ENCODE measurements at regions not wholly inside any gene's neighbourhood (a gene's known extent, or its start where the extent isn't known, plus 50 kb on each side); places are given as distances from the start of the nearest gene placed in this dataset.

DNA sequence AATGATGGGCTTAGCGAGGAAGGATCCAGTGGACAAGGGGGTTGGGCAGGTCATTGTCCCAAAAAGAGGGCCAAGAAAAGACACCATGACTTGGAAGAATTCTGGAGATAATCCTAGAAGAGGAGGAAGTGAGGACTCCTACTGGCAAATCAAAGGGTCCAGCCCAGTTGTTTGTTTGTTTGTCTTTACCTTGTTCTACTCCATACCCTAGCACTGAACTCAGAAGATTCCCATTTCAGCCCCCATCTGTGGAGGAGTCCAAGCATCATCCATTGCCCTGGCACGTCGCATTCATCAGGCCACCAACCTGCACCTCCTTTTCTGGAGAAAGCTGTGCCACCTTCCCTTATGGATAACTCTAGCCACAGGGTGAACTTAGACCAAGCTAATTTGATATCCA is 326.2 kb downstream of the EN1 start:
- no peak for DNase-seq (ENCODE audit: extremely low read depth in 1 of 4, low spot score in 3 of 4)
- H3K36me3 ChIP-seq (ENCODE audit: control insufficient read depth, insufficient read depth, low read length) = no peaks in the 10 kb centered on the region
- intact Hi-C loops (cut with micrococcal nuclease) (no loop called here), in situ Hi-C loops (cut with MboI) (no loop called here)
- H3K4me1 ChIP-seq (replicated peaks in 1 of 2; ENCODE audit: control insufficient read depth in 2 of 2, insufficient read depth in 2 of 2, low read length in 2 of 2) = no peaks in the 10 kb centered on the region
- no peaks in the 10 kb centered on the region for H3K9me3 ChIP-seq (replicated peaks; ENCODE audit: control insufficient read depth, insufficient read depth, low read depth, low read length)
- H3K4me2 ChIP-seq (ENCODE audit: insufficient read depth, low read length) = no peak overlapping the region
- no peak overlapping the region for H2AFZ ChIP-seq (ENCODE audit: low read depth, low read length)
- no peak for ATAC-seq
- H3K9ac ChIP-seq (ENCODE audit: insufficient read depth in 1 of 2, low read depth in 2 of 2, low read length in 2 of 2) = no peak overlapping the region
- 0% methylated on average over 3 of the region's 3 CpGs for WGBS (ENCODE audit: insufficient coverage, low coverage, missing lambda C conversion rate)
- TF ChIP-seq, protein P1, sequence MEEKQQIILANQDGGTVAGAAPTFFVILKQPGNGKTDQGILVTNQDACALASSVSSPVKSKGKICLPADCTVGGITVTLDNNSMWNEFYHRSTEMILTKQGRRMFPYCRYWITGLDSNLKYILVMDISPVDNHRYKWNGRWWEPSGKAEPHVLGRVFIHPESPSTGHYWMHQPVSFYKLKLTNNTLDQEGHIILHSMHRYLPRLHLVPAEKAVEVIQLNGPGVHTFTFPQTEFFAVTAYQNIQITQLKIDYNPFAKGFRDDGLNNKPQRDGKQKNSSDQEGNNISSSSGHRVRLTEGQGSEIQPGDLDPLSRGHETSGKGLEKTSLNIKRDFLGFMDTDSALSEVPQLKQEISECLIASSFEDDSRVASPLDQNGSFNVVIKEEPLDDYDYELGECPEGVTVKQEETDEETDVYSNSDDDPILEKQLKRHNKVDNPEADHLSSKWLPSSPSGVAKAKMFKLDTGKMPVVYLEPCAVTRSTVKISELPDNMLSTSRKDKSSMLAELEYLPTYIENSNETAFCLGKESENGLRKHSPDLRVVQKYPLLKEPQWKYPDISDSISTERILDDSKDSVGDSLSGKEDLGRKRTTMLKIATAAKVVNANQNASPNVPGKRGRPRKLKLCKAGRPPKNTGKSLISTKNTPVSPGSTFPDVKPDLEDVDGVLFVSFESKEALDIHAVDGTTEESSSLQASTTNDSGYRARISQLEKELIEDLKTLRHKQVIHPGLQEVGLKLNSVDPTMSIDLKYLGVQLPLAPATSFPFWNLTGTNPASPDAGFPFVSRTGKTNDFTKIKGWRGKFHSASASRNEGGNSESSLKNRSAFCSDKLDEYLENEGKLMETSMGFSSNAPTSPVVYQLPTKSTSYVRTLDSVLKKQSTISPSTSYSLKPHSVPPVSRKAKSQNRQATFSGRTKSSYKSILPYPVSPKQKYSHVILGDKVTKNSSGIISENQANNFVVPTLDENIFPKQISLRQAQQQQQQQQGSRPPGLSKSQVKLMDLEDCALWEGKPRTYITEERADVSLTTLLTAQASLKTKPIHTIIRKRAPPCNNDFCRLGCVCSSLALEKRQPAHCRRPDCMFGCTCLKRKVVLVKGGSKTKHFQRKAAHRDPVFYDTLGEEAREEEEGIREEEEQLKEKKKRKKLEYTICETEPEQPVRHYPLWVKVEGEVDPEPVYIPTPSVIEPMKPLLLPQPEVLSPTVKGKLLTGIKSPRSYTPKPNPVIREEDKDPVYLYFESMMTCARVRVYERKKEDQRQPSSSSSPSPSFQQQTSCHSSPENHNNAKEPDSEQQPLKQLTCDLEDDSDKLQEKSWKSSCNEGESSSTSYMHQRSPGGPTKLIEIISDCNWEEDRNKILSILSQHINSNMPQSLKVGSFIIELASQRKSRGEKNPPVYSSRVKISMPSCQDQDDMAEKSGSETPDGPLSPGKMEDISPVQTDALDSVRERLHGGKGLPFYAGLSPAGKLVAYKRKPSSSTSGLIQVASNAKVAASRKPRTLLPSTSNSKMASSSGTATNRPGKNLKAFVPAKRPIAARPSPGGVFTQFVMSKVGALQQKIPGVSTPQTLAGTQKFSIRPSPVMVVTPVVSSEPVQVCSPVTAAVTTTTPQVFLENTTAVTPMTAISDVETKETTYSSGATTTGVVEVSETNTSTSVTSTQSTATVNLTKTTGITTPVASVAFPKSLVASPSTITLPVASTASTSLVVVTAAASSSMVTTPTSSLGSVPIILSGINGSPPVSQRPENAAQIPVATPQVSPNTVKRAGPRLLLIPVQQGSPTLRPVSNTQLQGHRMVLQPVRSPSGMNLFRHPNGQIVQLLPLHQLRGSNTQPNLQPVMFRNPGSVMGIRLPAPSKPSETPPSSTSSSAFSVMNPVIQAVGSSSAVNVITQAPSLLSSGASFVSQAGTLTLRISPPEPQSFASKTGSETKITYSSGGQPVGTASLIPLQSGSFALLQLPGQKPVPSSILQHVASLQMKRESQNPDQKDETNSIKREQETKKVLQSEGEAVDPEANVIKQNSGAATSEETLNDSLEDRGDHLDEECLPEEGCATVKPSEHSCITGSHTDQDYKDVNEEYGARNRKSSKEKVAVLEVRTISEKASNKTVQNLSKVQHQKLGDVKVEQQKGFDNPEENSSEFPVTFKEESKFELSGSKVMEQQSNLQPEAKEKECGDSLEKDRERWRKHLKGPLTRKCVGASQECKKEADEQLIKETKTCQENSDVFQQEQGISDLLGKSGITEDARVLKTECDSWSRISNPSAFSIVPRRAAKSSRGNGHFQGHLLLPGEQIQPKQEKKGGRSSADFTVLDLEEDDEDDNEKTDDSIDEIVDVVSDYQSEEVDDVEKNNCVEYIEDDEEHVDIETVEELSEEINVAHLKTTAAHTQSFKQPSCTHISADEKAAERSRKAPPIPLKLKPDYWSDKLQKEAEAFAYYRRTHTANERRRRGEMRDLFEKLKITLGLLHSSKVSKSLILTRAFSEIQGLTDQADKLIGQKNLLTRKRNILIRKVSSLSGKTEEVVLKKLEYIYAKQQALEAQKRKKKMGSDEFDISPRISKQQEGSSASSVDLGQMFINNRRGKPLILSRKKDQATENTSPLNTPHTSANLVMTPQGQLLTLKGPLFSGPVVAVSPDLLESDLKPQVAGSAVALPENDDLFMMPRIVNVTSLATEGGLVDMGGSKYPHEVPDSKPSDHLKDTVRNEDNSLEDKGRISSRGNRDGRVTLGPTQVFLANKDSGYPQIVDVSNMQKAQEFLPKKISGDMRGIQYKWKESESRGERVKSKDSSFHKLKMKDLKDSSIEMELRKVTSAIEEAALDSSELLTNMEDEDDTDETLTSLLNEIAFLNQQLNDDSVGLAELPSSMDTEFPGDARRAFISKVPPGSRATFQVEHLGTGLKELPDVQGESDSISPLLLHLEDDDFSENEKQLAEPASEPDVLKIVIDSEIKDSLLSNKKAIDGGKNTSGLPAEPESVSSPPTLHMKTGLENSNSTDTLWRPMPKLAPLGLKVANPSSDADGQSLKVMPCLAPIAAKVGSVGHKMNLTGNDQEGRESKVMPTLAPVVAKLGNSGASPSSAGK (IDR thresholded peaks at IDR 0.05) = no peak
- TF ChIP-seq CBFA2T3 (IDR thresholded peaks at IDR 0.05) (no peak), PURB (CRISPR knock-in tag; IDR thresholded peaks at IDR 0.05; ENCODE audit: low read depth) (no peak), POLR2AphosphoS5 (IDR thresholded peaks at IDR 0.05; ENCODE audit: control insufficient read depth, insufficient read depth, low read depth, low read length) (no peak), ZNF274 (IDR thresholded peaks at IDR 0.05; ENCODE audit: borderline replicate concordance, low read depth, low read length) (peak; percentile 49; the same call in 1 of the 2 replicates)
- TF ChIP-seq, protein P2, sequence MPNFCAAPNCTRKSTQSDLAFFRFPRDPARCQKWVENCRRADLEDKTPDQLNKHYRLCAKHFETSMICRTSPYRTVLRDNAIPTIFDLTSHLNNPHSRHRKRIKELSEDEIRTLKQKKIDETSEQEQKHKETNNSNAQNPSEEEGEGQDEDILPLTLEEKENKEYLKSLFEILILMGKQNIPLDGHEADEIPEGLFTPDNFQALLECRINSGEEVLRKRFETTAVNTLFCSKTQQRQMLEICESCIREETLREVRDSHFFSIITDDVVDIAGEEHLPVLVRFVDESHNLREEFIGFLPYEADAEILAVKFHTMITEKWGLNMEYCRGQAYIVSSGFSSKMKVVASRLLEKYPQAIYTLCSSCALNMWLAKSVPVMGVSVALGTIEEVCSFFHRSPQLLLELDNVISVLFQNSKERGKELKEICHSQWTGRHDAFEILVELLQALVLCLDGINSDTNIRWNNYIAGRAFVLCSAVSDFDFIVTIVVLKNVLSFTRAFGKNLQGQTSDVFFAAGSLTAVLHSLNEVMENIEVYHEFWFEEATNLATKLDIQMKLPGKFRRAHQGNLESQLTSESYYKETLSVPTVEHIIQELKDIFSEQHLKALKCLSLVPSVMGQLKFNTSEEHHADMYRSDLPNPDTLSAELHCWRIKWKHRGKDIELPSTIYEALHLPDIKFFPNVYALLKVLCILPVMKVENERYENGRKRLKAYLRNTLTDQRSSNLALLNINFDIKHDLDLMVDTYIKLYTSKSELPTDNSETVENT (CRISPR knock-in tag; IDR thresholded peaks at IDR 0.05) = no peak
- CTCF ChIA-PET (ENCODE audit: low intra/inter-chr PET ratio) = no interaction called here
- H3K27ac ChIP-seq (ENCODE audit: extremely low read depth, low read depth, low read length) = no peak overlapping the region
- H3K27me3 ChIP-seq (ENCODE audit: control insufficient read depth in 2 of 2, insufficient read depth in 2 of 2, low read length in 2 of 2) = no peaks in the 10 kb centered on the region
- POLR2A ChIA-PET = no interaction called here
- H3K9me1 ChIP-seq (ENCODE audit: control insufficient read depth, insufficient read depth, low read length) = no peaks in the 10 kb centered on the region
- no peaks in the 10 kb centered on the region for H4K20me1 ChIP-seq (replicated peaks; ENCODE audit: control insufficient read depth, insufficient read depth, low read length)
- no peak for FAIRE-seq
- H3K79me2 ChIP-seq (ENCODE audit: control insufficient read depth, insufficient read depth, low read length) = no peaks in the 10 kb centered on the region
- BruUV-seq (replicated peaks) = no TSS peak
- H3K4me3 ChIP-seq = no peak overlapping the region

All from K562 (cell line).